ENCODE measurements at regions not wholly inside any gene's neighbourhood (a gene's known extent, or its start where the extent isn't known, plus 50 kb on each side); places are given as distances from the start of the nearest gene placed in this dataset.
"Not testable (repeated sequence)": the region's sequence is repeated elsewhere in the genome, so short reads cannot be mapped to it uniquely, and the experiment has no call there.

GRCh38 chr7:113742946-113743431 is 175.8 kb downstream of the PPP1R3A start:
- TF ChIP-seq CTCF (IDR thresholded peaks at IDR 0.05); POLR2AphosphoS5 (IDR thresholded peaks at IDR 0.05; ENCODE audit: low read depth, low read length); YY1 (IDR thresholded peaks at IDR 0.05; ENCODE audit: low read depth); SMC3 (IDR thresholded peaks at IDR 0.05; ENCODE audit: low read depth, low read length); SIN3A (IDR thresholded peaks at IDR 0.05; ENCODE audit: borderline replicate concordance, low read depth, low read length); RFX5 (IDR thresholded peaks at IDR 0.05; ENCODE audit: low read length); EP300 (IDR thresholded peaks at IDR 0.05; ENCODE audit: borderline replicate concordance in 1 of 2, low read depth in 1 of 2, low read length in 1 of 2): not testable (repeated sequence)
- TF ChIP-seq, protein P1, sequence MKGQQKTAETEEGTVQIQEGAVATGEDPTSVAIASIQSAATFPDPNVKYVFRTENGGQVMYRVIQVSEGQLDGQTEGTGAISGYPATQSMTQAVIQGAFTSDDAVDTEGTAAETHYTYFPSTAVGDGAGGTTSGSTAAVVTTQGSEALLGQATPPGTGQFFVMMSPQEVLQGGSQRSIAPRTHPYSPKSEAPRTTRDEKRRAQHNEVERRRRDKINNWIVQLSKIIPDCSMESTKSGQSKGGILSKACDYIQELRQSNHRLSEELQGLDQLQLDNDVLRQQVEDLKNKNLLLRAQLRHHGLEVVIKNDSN (IDR thresholded peaks at IDR 0.05; ENCODE audit: borderline replicate concordance, low read depth) = not testable (repeated sequence)
